ENCODE measurements at regions not wholly inside any gene's neighbourhood (a gene's known extent, or its start where the extent isn't known, plus 50 kb on each side); places are given as distances from the start of the nearest gene placed in this dataset.

- no peak overlapping the region for H3K27ac Mint-ChIP-seq
- H3K27me3 Mint-ChIP-seq: peaks cover 0 to 5% (median 0%) of the 10 kb centered on the region in 5 donors
- DNase-seq: no peak
- H3K27ac ChIP-seq (ENCODE audit: low read depth, low read length): no peak overlapping the region
- H3K9me3 Mint-ChIP-seq: peaks cover 0 to 8% (median 0%) of the 10 kb centered on the region in 11 donors
- H3K4me1 Mint-ChIP-seq: peaks cover 23 to 34% (median 33%) of the 10 kb centered on the region in 7 donors
- intact Hi-C loops (cut with micrococcal nuclease): no loop called here
- no peak overlapping the region for H3K4me3 Mint-ChIP-seq
- H3K36me3 Mint-ChIP-seq: peaks cover 0 to 2% (median 0%) of the 10 kb centered on the region in 5 donors
- H3K9me3 ChIP-seq (ENCODE audit: control insufficient read depth in 2 of 3, low read length in 3 of 3): no peaks in the 10 kb centered on the region
- H3K27me3 ChIP-seq (ENCODE audit: control insufficient read depth in 2 of 2, insufficient read depth in 2 of 2, low read length in 2 of 2): no peaks in the 10 kb centered on the region
- H3K36me3 ChIP-seq (ENCODE audit: control insufficient read depth in 2 of 3, insufficient read depth in 3 of 3, low read length in 3 of 3): no peaks in the 10 kb centered on the region
- peaks cover 0 to 21% of the 10 kb centered on the region in 2 donors for H3K4me1 ChIP-seq (ENCODE audit: control insufficient read depth in 2 of 2, insufficient read depth in 2 of 2, low read length in 2 of 2)
- CTCF ChIA-PET: interaction anchor here (0.5 to 2.1 kb wide), 5 partner anchors 13 to 1701 kb away, joined by 3 to 7 read pairs (median 3); no protein-coding TSS in a partner anchor
- H3K4me3 ChIP-seq (ENCODE audit: low read length): no peak overlapping the region
- POLR2A ChIA-PET: no interaction called here
- ATAC-seq: no peak
These were observed 160.7 kb downstream of the TMEM38B start for GRCh38 chr9:105854783-105855724.

DNA sequence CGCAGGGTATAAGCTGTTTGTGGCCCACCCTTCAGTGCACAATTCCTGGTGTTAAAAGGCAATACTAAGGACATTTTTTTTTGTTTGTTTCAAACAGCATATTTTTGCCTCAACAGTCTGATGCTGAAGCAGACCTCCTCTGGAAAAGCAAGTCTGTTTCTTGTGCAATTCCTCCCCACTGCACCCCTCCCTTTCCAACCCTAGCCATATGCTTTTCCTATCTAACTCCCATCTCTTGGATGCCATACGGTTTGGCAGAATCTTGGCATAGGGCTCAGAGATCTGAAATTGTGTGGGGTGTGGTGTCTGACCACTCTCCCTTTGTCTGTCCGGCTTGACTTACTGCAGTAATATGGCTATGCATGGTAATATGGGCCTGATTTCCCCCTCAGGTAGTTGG is 161.6 kb downstream of the TMEM38B start:
- POLR2A ChIA-PET: no interaction called here
- H3K36me3 ChIP-seq (ENCODE audit: control insufficient read depth in 2 of 3, insufficient read depth in 3 of 3, low read length in 3 of 3): no peaks in the 10 kb centered on the region
- Mint-ChIP-seq H3K4me1 (peaks cover 23 to 34% (median 33%) of the 10 kb centered on the region in 7 donors), H3K27me3 (peaks cover 0 to 10% (median 0%) of the 10 kb centered on the region in 5 donors), H3K4me3 (no peak overlapping the region), H3K36me3 (peaks cover 0 to 2% (median 0%) of the 10 kb centered on the region in 5 donors), H3K27ac (no peak overlapping the region), H3K9me3 (peaks cover 0 to 6% (median 0%) of the 10 kb centered on the region in 11 donors)
- DNase-seq (no peak), ATAC-seq (no peak)
- H3K9me3 ChIP-seq (ENCODE audit: control insufficient read depth in 2 of 3, low read length in 3 of 3): no peaks in the 10 kb centered on the region
- no peaks in the 10 kb centered on the region for H3K27me3 ChIP-seq (ENCODE audit: control insufficient read depth in 2 of 2, insufficient read depth in 2 of 2, low read length in 2 of 2)
- intact Hi-C loops (cut with micrococcal nuclease): no loop called here
- H3K27ac ChIP-seq (ENCODE audit: low read depth, low read length): no peak overlapping the region
- H3K4me1 ChIP-seq (ENCODE audit: control insufficient read depth in 2 of 2, insufficient read depth in 2 of 2, low read length in 2 of 2): peaks cover 0 to 21% of the 10 kb centered on the region in 2 donors
- CTCF ChIA-PET: interaction anchor here (0.5 to 1.6 kb wide), 2 partner anchors 14 to 26 kb away, joined by 3 to 7 read pairs; no protein-coding TSS in a partner anchor
- H3K4me3 ChIP-seq (ENCODE audit: low read length): no peak overlapping the region

- H3K36me3 Mint-ChIP-seq: peaks cover 0 to 4% (median 0%) of the 10 kb centered on the region in 5 donors
- H3K9me3 Mint-ChIP-seq: peaks cover 0 to 10% (median 0%) of the 10 kb centered on the region in 11 donors
- no peaks in the 10 kb centered on the region for H3K36me3 ChIP-seq (ENCODE audit: control insufficient read depth in 2 of 3, insufficient read depth in 3 of 3, low read length in 3 of 3)
- H3K4me1 Mint-ChIP-seq: peaks cover 23 to 34% (median 33%) of the 10 kb centered on the region in 7 donors
- H3K27me3 ChIP-seq (ENCODE audit: control insufficient read depth in 2 of 2, insufficient read depth in 2 of 2, low read length in 2 of 2): no peaks in the 10 kb centered on the region
- DNase-seq: peak in 6 of 9 donors; percentile 8 to 52 (median 26)
- H3K4me3 ChIP-seq (ENCODE audit: low read length): no peak overlapping the region
- POLR2A ChIA-PET: no interaction called here
- intact Hi-C loops (cut with micrococcal nuclease): loop anchor here in 1 of 2 donors (2.0 kb wide), 1 partner anchor 163 kb away; the partner anchor contains the start of gene TMEM38B
- ATAC-seq: peak; percentile 64
- peaks cover 0 to 21% of the 10 kb centered on the region in 2 donors for H3K4me1 ChIP-seq (ENCODE audit: control insufficient read depth in 2 of 2, insufficient read depth in 2 of 2, low read length in 2 of 2)
- no peak overlapping the region for H3K27ac ChIP-seq (ENCODE audit: low read depth, low read length)
- CTCF ChIA-PET: interaction anchor here (1.2 to 1.5 kb wide), 2 partner anchors 16 to 21 kb away, joined by 4 to 6 read pairs; no protein-coding TSS in a partner anchor
- peaks cover 0 to 13% (median 0%) of the 10 kb centered on the region in 5 donors for H3K27me3 Mint-ChIP-seq
- no peaks in the 10 kb centered on the region for H3K9me3 ChIP-seq (ENCODE audit: control insufficient read depth in 2 of 3, low read length in 3 of 3)
- peak overlapping the region; percentile 6 to 82 (median 58) for H3K27ac Mint-ChIP-seq
- H3K4me3 Mint-ChIP-seq: peak overlapping the region in 9 of 10 donors; percentile 4 to 80 (median 18)
These were observed 163.8 kb downstream of the TMEM38B start for GRCh38 chr9:105858006-105858690.

GRCh38 chr9:105858877-105859276 is 164.5 kb downstream of the TMEM38B start:
- ATAC-seq (no peak), DNase-seq (peak in 3 of 9 donors; percentile 5 to 11 (median 8))
- intact Hi-C loops (cut with micrococcal nuclease): loop anchor here in 1 of 2 donors (2.0 kb wide), 1 partner anchor 164 kb away; the partner anchor contains the start of gene TMEM38B
- peaks cover 0 to 10% (median 0%) of the 10 kb centered on the region in 11 donors for H3K9me3 Mint-ChIP-seq
- H3K27me3 Mint-ChIP-seq: peaks cover 0 to 13% (median 0%) of the 10 kb centered on the region in 5 donors
- ChIA-PET CTCF (interaction anchor here (1.2 to 1.5 kb wide), 2 partner anchors 17 to 20 kb away, joined by 4 to 6 read pairs; no protein-coding TSS in a partner anchor), POLR2A (no interaction called here)
- H3K36me3 ChIP-seq (ENCODE audit: control insufficient read depth in 2 of 3, insufficient read depth in 3 of 3, low read length in 3 of 3): no peaks in the 10 kb centered on the region
- H3K27ac Mint-ChIP-seq: peak overlapping the region in 7 of 9 donors; percentile 6 to 82 (median 58)
- H3K4me1 Mint-ChIP-seq: peaks cover 23 to 34% (median 33%) of the 10 kb centered on the region in 7 donors
- H3K27me3 ChIP-seq (ENCODE audit: control insufficient read depth in 2 of 2, insufficient read depth in 2 of 2, low read length in 2 of 2): no peaks in the 10 kb centered on the region
- peaks cover 0 to 4% (median 0%) of the 10 kb centered on the region in 5 donors for H3K36me3 Mint-ChIP-seq
- no peaks in the 10 kb centered on the region for H3K9me3 ChIP-seq (ENCODE audit: control insufficient read depth in 2 of 3, low read length in 3 of 3)
- H3K4me1 ChIP-seq (ENCODE audit: control insufficient read depth in 2 of 2, insufficient read depth in 2 of 2, low read length in 2 of 2): peaks cover 0 to 21% of the 10 kb centered on the region in 2 donors
- no peak overlapping the region for H3K4me3 ChIP-seq (ENCODE audit: low read length)
- H3K27ac ChIP-seq (ENCODE audit: low read depth, low read length): no peak overlapping the region
- H3K4me3 Mint-ChIP-seq: peak overlapping the region in 9 of 10 donors; percentile 5 to 80 (median 57)

GRCh38 chr9:105859428-105860091 is 165.2 kb downstream of the TMEM38B start:
- peak in 2 of 9 donors; percentile 10 to 17 for DNase-seq
- Mint-ChIP-seq H3K4me3 (peak overlapping the region in 9 of 10 donors; percentile 7 to 80 (median 38)), H3K9me3 (peaks cover 0 to 10% (median 2%) of the 10 kb centered on the region in 11 donors), H3K4me1 (peaks cover 23 to 34% (median 33%) of the 10 kb centered on the region in 7 donors), H3K36me3 (peaks cover 0 to 4% (median 0%) of the 10 kb centered on the region in 5 donors), H3K27me3 (peaks cover 0 to 13% (median 0%) of the 10 kb centered on the region in 5 donors), H3K27ac (peak overlapping the region in 7 of 9 donors; percentile 4 to 82 (median 44))
- ATAC-seq: no peak
- ChIA-PET CTCF (no interaction called here), POLR2A (no interaction called here)
- no peak overlapping the region for H3K27ac ChIP-seq (ENCODE audit: low read depth, low read length)
- H3K4me3 ChIP-seq (ENCODE audit: low read length): no peak overlapping the region
- H3K4me1 ChIP-seq (ENCODE audit: control insufficient read depth in 2 of 2, insufficient read depth in 2 of 2, low read length in 2 of 2): peaks cover 0 to 21% of the 10 kb centered on the region in 2 donors
- no peaks in the 10 kb centered on the region for H3K27me3 ChIP-seq (ENCODE audit: control insufficient read depth in 2 of 2, insufficient read depth in 2 of 2, low read length in 2 of 2)
- intact Hi-C loops (cut with micrococcal nuclease): loop anchor here in 1 of 2 donors (1.0 to 2.0 kb wide), 2 partner anchors 22 to 165 kb away; partner anchors contain the start of gene TMEM38B
- H3K36me3 ChIP-seq (ENCODE audit: control insufficient read depth in 2 of 3, insufficient read depth in 3 of 3, low read length in 3 of 3): no peaks in the 10 kb centered on the region
- H3K9me3 ChIP-seq (ENCODE audit: control insufficient read depth in 2 of 3, low read length in 3 of 3): no peaks in the 10 kb centered on the region

All from naive thymus-derived CD4-positive, alpha-beta T cell (primary cell).